ENCODE measurements at regions not wholly inside any gene's neighbourhood (a gene's known extent, or its start where the extent isn't known, plus 50 kb on each side); places are given as distances from the start of the nearest gene placed in this dataset.

DNA sequence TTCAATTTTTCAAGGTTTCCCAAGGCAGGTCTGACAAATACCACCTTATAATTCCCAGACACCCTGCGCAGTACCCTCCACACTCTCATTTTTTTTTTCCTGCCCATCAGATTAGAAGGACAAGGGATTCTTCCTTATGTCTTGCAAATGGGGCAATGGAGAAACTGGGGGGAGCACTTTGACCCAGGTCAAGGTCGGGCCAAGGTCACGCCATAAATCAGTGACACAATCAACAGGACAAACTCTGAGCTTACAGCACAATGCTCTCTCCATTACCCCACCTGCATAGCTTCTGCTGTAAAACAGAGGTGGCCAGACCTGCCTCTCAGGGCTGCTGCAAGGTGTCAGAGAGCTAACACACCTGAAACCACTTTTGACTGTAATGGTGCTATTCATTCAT lies 254.4 kb upstream of the ZMIZ1 start:
- no peak overlapping the region for H3K4me3 ChIP-seq (ENCODE audit: low read depth, low read length)
- no peak for DNase-seq (ENCODE audit: low read depth)
- TF ChIP-seq, protein P1, sequence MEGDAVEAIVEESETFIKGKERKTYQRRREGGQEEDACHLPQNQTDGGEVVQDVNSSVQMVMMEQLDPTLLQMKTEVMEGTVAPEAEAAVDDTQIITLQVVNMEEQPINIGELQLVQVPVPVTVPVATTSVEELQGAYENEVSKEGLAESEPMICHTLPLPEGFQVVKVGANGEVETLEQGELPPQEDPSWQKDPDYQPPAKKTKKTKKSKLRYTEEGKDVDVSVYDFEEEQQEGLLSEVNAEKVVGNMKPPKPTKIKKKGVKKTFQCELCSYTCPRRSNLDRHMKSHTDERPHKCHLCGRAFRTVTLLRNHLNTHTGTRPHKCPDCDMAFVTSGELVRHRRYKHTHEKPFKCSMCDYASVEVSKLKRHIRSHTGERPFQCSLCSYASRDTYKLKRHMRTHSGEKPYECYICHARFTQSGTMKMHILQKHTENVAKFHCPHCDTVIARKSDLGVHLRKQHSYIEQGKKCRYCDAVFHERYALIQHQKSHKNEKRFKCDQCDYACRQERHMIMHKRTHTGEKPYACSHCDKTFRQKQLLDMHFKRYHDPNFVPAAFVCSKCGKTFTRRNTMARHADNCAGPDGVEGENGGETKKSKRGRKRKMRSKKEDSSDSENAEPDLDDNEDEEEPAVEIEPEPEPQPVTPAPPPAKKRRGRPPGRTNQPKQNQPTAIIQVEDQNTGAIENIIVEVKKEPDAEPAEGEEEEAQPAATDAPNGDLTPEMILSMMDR (IDR thresholded peaks at IDR 0.05; ENCODE audit: insufficient read depth, low read depth, low read length), result no peak

DNA sequence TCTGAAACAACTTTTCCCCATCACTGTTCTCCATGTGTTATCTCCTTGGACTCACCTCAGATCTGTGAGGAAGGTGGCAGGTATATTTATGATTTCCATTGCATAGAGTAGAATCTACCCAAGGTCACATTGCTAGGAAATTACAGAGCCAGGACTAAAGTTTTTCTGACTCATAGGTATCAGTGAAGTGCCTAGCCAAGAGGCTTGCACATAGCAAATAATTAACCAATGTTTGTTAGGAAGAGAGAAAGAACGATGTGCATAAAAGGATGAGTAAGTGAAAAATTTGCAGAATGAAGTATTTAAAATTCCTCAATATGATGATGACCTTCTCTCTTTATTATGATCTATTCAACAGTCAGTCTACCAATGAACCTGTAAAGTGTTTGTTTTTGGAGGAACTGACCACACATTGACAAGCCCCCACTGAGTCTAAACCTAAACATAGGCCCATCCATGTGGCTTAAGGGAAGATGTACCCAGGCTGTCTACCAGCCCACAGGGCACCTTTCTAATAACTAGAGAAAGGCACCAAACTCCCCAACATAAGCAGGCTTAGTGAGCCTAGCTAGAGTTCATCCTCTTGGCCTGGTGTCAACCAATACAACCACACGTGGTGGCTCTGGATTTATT lies 252.9 kb upstream of the ZMIZ1 start:
- DNase-seq (ENCODE audit: low read depth), result no peak
- H3K4me3 ChIP-seq (ENCODE audit: low read depth, low read length), result no peak overlapping the region
- TF ChIP-seq, protein P1 (IDR thresholded peaks at IDR 0.05; ENCODE audit: insufficient read depth, low read depth, low read length), result no peak

DNA sequence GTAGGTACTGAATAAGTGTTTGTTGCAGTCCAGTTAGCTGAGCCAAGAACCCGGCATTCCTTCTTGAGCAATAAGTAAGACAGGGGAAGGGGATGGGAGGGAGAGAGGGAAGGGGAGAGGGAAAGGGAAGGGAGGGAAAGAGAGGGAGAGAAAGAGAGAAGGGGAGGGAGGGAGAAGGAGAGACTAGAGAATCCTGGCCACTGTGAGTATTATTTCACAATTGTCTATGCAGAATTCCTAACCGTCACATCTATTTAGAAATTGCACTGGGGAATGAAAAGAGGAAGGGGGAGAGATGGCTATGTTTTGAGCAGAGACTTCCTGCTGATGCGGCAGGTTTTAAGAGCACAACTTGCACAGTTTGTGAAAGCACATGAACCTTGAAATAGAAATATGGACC lies 251.4 kb upstream of the ZMIZ1 start:
- TF ChIP-seq, protein P1 (IDR thresholded peaks at IDR 0.05; ENCODE audit: insufficient read depth, low read depth, low read length), result no peak
- no peak for DNase-seq (ENCODE audit: low read depth)

DNA sequence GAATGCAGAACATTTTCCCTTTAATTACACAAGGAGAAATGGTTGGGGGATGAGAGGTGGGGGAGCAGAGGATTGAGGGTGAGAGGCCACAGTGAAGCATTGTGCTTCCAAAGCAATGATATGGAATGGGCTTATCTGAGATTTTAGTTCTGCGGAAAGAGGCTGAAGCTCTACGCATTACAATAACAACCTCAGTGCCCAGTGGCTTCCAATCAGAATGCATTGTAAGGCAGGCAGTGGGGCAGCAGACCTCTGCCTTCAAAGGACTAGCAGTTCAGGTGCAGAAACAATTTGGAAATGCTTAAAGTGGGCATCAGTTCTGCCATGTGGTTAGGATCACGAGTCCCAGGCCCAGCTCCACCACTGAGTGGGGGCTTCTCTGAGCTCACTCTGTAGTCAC lies 251.0 kb upstream of the ZMIZ1 start:
- TF ChIP-seq, protein P1 (IDR thresholded peaks at IDR 0.05; ENCODE audit: insufficient read depth, low read depth, low read length), result no peak
- DNase-seq (ENCODE audit: low read depth), result no peak
- no peak overlapping the region for H3K4me3 ChIP-seq (ENCODE audit: low read depth, low read length)

More for the DNA sequence above, 251.4 kb upstream of the ZMIZ1 start:
- H3K4me3 ChIP-seq (ENCODE audit: low read depth, low read length), result no peak overlapping the region

DNA sequence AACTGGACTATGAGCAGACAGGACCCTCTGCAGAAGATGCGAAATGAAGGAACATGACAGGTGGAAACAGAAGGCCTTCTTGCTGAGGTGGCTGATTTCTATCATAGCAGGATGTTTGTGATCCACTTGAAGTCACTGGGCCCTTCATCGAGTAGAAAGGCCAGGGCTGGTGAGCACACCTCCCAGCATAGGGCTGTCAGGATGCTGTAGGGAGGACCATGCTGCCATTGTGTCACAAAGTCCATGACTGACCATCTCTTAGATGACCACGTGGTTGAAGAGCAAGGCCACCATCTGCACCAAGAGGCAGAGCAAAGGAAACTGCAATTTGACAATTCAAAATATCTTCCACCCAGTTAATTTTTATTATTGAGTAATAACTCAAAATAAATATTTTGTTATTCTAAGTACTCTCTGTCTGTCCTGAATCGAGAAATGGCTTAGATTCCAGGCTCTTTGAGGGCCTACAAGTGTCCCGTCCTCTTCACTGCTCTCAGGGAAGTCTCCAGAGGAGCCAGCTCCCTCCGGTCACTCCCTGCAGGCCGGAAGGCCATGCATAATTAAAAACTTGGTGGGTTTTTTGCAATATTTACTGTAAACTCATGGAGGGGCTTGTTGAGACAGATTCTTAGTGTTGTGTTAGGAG lies 249.3 kb upstream of the ZMIZ1 start:
- no peak for DNase-seq (ENCODE audit: low read depth)
- H3K4me3 ChIP-seq (ENCODE audit: low read depth, low read length), result no peak overlapping the region
- TF ChIP-seq, protein P1 (IDR thresholded peaks at IDR 0.05; ENCODE audit: insufficient read depth, low read depth, low read length), result no peak

DNA sequence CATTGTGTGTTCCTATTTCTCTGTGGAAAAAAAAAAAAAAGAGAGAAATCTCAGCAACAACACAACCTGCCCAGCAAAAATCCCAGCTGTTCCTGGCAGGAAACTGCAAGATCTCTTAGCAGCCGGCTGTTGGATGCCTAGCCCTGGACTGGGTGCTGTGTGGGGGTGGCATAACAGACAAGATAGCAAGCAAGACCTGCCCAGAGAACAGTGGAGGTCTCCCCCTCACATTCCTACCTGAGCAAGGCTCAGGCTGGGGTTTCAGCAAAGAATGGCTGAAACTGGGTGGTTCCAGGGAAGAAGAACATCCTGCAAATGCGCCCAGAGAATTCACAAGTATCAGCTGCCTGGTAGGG lies 248.8 kb upstream of the ZMIZ1 start:
- no peak overlapping the region for H3K4me3 ChIP-seq (ENCODE audit: low read depth, low read length)
- TF ChIP-seq, protein P1 (IDR thresholded peaks at IDR 0.05; ENCODE audit: insufficient read depth, low read depth, low read length), result no peak
- DNase-seq (ENCODE audit: low read depth), result no peak

DNA sequence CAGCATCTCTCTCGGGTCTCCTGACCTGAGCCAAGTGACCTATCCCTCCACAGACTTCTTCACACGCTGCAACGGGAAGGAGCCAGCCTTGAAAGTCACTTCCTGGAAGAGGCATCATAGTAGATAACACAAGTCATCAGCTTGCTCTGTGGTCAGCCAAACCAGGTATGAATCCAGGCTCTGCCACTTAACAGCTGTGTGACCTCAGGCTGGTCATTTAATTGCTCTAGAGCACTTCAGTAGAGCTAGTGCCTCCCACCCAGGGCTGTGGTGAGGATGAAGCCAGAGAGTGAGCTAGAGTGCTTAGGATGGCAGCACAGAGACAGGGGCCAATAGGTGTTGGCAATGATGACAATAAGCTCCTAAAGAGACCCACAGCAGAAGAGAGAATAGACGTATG lies 247.7 kb upstream of the ZMIZ1 start:
- H3K4me3 ChIP-seq (ENCODE audit: low read depth, low read length), result no peak overlapping the region
- no peak for DNase-seq (ENCODE audit: low read depth)
- TF ChIP-seq, protein P1 (IDR thresholded peaks at IDR 0.05; ENCODE audit: insufficient read depth, low read depth, low read length), result no peak

Data from fibroblast of villous mesenchyme (primary cell).